ENCODE measurements at regions not wholly inside any gene's neighbourhood (a gene's known extent, or its start where the extent isn't known, plus 50 kb on each side); places are given as distances from the start of the nearest gene placed in this dataset.
A peak's percentile ranks its signal among the peaks of the same experiment; 100 is the strongest.
"Not testable (repeated sequence)": the region's sequence is repeated elsewhere in the genome, so short reads cannot be mapped to it uniquely, and the experiment has no call there.

DNA sequence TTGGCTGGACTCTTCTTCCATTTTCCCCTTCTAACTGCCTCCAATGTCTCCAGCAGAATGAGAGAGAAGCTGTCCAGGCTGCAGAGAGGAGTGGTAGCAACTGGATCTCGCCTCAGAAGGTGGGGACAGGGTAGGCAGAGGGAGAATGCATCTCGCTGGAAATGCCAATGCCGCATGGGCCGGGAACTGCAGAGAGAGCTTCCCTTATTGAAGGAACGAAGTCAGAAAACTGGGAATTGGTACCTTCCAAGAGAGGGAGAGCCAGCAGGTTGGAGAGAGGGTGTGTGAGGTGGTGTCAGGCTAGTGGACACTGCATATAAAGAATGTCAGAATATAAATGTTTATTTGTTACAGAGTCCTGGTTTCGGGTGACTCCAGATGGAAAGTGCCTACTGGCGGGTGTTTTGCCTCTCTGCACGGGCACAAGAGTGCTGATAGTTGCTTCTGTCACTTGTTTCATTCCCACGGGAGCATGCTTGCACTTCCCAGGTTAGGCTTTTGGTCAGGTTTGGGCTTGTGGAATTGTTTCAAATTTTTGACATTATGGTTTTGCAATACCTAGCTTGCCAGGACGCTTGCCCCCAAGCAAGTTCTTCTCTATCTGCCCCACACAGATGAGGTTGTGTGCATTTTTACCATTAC is 156.8 kb upstream of the STS start:
- no peak for FAIRE-seq
- H3K27me3 ChIP-seq (ENCODE audit: control insufficient read depth in 3 of 3, insufficient read depth in 3 of 3, low read length in 3 of 3), result no peaks in the 10 kb centered on the region
- peaks cover 0 to 26% (median 2%) of the 10 kb centered on the region in 3 donors for H3K4me1 ChIP-seq (ENCODE audit: control insufficient read depth in 3 of 3, insufficient read depth in 2 of 3, low read depth in 1 of 3, low read length in 2 of 3)
- H3K9me3 ChIP-seq (ENCODE audit: control insufficient read depth in 2 of 2, insufficient read depth in 1 of 2, low read depth in 1 of 2, low read length in 1 of 2), result peaks cover 0 to 7% of the 10 kb centered on the region in 2 donors
- no peak for DNase-seq
- 88 to 94% (median 91%) methylated on average over 9 to 10 of the region's 10 CpGs for WGBS, 3 donors
- H3K4me3 ChIP-seq (ENCODE audit: low read depth in 1 of 3, low read length in 3 of 3), result no peak overlapping the region
- H3K36me3 ChIP-seq (ENCODE audit: control insufficient read depth in 3 of 3, insufficient read depth in 2 of 3, low read depth in 1 of 3, low read length in 3 of 3), result no peaks in the 10 kb centered on the region
- no peak overlapping the region for H3K27ac ChIP-seq (ENCODE audit: low read depth in 1 of 3, low read length in 2 of 3)

DNA sequence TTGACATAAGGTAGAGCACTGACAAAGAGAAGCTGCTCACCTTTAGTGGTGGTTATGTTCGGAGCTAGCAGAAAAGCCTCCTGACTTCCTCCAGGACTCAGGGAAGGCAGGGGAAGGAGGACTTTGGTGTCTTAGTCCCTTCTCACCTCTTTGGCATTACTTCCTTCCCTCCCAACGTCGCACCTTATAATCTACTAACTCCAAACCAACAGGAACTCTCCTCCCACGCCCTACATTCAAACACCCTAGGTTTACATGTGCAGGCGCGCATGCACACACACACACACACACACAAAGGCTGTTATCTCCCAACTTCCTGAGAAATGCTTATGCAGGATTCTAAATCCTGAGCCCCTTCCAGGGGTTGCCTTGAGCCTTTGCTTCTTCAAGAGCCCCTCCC is 157.7 kb upstream of the STS start:
- no peaks in the 10 kb centered on the region for H3K36me3 ChIP-seq (ENCODE audit: control insufficient read depth in 3 of 3, insufficient read depth in 2 of 3, low read depth in 1 of 3, low read length in 3 of 3)
- no peaks in the 10 kb centered on the region for H3K27me3 ChIP-seq (ENCODE audit: control insufficient read depth in 3 of 3, insufficient read depth in 3 of 3, low read length in 3 of 3)
- no peak for FAIRE-seq
- H3K4me1 ChIP-seq (ENCODE audit: control insufficient read depth in 3 of 3, insufficient read depth in 2 of 3, low read depth in 1 of 3, low read length in 2 of 3), result peaks cover 0 to 26% (median 2%) of the 10 kb centered on the region in 3 donors
- H3K27ac ChIP-seq (ENCODE audit: low read depth in 1 of 3, low read length in 2 of 3), result no peak overlapping the region
- H3K9me3 ChIP-seq (ENCODE audit: control insufficient read depth in 2 of 2, insufficient read depth in 1 of 2, low read depth in 1 of 2, low read length in 1 of 2), result peaks cover 0 to 3% of the 10 kb centered on the region in 2 donors
- no peak overlapping the region for H3K4me3 ChIP-seq (ENCODE audit: low read depth in 1 of 3, low read length in 3 of 3)
- WGBS, 3 donors, result 56 to 78% (median 74%) methylated on average over 6 of the region's 6 CpGs
- no peak for DNase-seq

DNA sequence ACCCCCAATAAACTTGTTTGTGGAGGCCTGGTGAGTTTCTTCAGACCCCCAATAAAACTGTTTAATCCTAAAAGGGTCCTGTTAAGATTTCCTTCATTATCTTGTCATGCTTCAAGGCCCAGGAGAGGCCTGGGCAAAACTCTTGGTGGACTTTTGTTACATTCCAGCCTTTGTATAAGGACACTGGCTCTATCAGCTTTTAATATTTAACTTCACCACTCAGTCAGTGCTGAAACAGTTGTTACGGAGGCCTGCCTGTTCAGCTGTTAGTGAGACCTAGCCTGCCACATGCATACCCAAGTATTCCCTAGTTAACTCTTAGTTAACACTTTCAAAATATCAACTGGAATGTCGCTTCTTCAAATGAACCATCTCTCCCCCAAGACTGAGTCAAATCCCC is 158.8 kb upstream of the STS start:
- H3K4me3 ChIP-seq (ENCODE audit: low read depth in 1 of 3, low read length in 3 of 3); H3K27me3 ChIP-seq (ENCODE audit: control insufficient read depth in 3 of 3, insufficient read depth in 3 of 3, low read length in 3 of 3); H3K27ac ChIP-seq (ENCODE audit: low read depth in 1 of 3, low read length in 2 of 3); H3K9me3 ChIP-seq (ENCODE audit: control insufficient read depth in 2 of 2, insufficient read depth in 1 of 2, low read depth in 1 of 2, low read length in 1 of 2); H3K36me3 ChIP-seq (ENCODE audit: control insufficient read depth in 3 of 3, insufficient read depth in 2 of 3, low read depth in 1 of 3, low read length in 3 of 3): not testable (repeated sequence)
- peak; percentile 24 to 35 for DNase-seq
- peaks cover 0 to 26% (median 2%) of the 10 kb centered on the region in 3 donors for H3K4me1 ChIP-seq (ENCODE audit: control insufficient read depth in 3 of 3, insufficient read depth in 2 of 3, low read depth in 1 of 3, low read length in 2 of 3)
- 13 to 64% (median 44%) methylated on average over 2 of the region's 2 CpGs for WGBS, 3 donors
- peak; percentile 97 for FAIRE-seq

DNA sequence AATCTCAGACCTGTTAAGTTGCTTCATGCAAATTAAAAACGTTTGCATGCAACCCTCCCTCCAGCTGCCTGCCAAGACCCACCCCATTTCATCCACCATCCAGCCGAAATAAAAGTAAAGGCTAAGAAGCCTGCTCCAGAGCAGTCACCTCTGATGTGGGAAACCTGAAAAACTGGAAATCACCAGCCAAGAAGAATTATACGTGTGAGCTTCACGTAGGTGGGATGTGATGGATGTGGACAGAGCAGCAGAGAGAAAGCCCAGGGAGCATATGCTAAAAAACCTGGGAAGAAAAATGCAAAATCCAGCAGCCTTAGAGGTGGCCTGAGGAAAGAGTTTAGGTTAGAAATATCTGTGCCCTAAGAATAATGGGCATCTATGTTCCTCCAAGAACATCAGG is 160.6 kb upstream of the STS start:
- Histone ChIP-seq H3K4me1 (ENCODE audit: control insufficient read depth in 3 of 3, insufficient read depth in 2 of 3, low read depth in 1 of 3, low read length in 2 of 3) (peaks cover 0 to 26% (median 2%) of the 10 kb centered on the region in 3 donors), H3K9me3 (ENCODE audit: control insufficient read depth in 2 of 2, insufficient read depth in 1 of 2, low read depth in 1 of 2, low read length in 1 of 2) (no peaks in the 10 kb centered on the region), H3K4me3 (ENCODE audit: low read depth in 1 of 3, low read length in 3 of 3) (no peak overlapping the region), H3K36me3 (ENCODE audit: control insufficient read depth in 3 of 3, insufficient read depth in 2 of 3, low read depth in 1 of 3, low read length in 3 of 3) (no peaks in the 10 kb centered on the region), H3K27ac (ENCODE audit: low read depth in 1 of 3, low read length in 2 of 3) (no peak overlapping the region), H3K27me3 (ENCODE audit: control insufficient read depth in 3 of 3, insufficient read depth in 3 of 3, low read length in 3 of 3) (no peaks in the 10 kb centered on the region)
- 21 to 64% (median 38%) methylated on average over 4 of the region's 4 CpGs for WGBS, 3 donors
- no peak for FAIRE-seq
- no peak for DNase-seq

DNA sequence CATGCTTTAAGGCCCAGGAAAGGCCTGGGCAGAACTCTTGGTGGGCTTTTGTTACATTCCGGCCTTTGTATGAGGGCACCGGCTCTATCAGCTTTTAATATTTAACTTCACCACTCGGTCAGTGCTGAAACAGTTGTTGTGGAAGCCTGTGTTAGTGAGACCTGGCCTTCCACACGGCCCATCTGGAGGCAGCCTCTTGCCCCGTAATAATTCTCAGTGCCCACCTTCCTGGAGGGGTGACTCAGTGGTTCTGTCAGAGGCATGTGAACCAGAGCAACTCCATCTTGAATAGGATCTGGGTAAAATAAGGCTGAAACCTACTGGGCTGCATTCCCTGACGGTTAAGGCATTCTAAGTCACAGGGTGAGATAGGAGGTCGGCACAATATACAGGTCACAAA is 162.0 kb upstream of the STS start:
- Histone ChIP-seq H3K27me3 (ENCODE audit: control insufficient read depth in 3 of 3, insufficient read depth in 3 of 3, low read length in 3 of 3) (no peaks in the 10 kb centered on the region), H3K36me3 (ENCODE audit: control insufficient read depth in 3 of 3, insufficient read depth in 2 of 3, low read depth in 1 of 3, low read length in 3 of 3) (no peaks in the 10 kb centered on the region), H3K4me1 (ENCODE audit: control insufficient read depth in 3 of 3, insufficient read depth in 2 of 3, low read depth in 1 of 3, low read length in 2 of 3) (peaks cover 0 to 23% (median 2%) of the 10 kb centered on the region in 3 donors), H3K9me3 (ENCODE audit: control insufficient read depth in 2 of 2, insufficient read depth in 1 of 2, low read depth in 1 of 2, low read length in 1 of 2) (no peaks in the 10 kb centered on the region), H3K27ac (ENCODE audit: low read depth in 1 of 3, low read length in 2 of 3) (no peak overlapping the region), H3K4me3 (ENCODE audit: low read depth in 1 of 3, low read length in 3 of 3) (no peak overlapping the region)
- no peak for FAIRE-seq
- WGBS, 3 donors, result 23 to 73% (median 53%) methylated on average over 7 of the region's 7 CpGs
- DNase-seq, result peak in 1 of 2 donors; percentile 4

DNA sequence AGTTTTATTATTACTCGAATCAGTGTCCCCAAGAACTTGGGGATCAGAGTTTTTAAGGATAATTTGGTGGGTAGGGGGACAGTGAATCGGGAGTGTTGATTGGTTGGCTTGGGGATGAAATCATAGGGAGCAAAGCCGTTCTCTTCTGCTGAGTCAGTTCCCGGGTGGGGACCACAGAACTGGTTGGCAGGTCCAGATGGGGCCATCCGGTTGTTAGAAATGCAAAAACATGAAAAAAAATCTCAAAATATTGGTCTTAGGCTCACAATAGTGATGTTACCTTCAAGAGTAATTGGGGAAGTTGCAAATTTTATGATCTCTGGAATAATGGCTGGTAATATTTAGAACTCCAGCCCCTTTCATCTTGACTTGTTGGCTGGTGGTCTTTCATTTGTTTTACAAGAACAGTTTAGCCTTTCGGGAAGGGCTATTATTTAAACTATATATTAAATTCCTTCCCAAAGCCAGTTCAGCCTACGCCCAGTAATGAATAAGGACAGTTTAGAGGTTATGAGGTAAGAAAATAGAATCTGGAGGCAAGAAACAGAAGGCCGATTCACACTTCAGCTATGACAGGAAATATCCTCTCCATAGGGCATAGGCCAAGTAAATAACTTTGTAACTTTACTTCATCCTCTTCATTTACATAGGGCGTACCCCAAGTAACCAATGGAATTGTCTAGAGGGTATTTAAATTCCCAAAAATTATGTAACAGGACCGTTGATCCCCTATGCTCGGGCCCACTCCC is 164.1 kb upstream of the STS start:
- no peaks in the 10 kb centered on the region for H3K36me3 ChIP-seq (ENCODE audit: control insufficient read depth in 3 of 3, insufficient read depth in 2 of 3, low read depth in 1 of 3, low read length in 3 of 3)
- H3K9me3 ChIP-seq (ENCODE audit: control insufficient read depth in 2 of 2, insufficient read depth in 1 of 2, low read depth in 1 of 2, low read length in 1 of 2), result no peaks in the 10 kb centered on the region
- no peaks in the 10 kb centered on the region for H3K27me3 ChIP-seq (ENCODE audit: control insufficient read depth in 3 of 3, insufficient read depth in 3 of 3, low read length in 3 of 3)
- 82 to 87% (median 83%) methylated on average over 11 of the region's 11 CpGs for WGBS, 3 donors
- H3K4me1 ChIP-seq (ENCODE audit: control insufficient read depth in 3 of 3, insufficient read depth in 2 of 3, low read depth in 1 of 3, low read length in 2 of 3), result peaks cover 0 to 9% (median 2%) of the 10 kb centered on the region in 3 donors
- no peak overlapping the region for H3K4me3 ChIP-seq (ENCODE audit: low read depth in 1 of 3, low read length in 3 of 3)
- DNase-seq (no peak), FAIRE-seq (no peak)
- no peak overlapping the region for H3K27ac ChIP-seq (ENCODE audit: low read depth in 1 of 3, low read length in 2 of 3)

DNA sequence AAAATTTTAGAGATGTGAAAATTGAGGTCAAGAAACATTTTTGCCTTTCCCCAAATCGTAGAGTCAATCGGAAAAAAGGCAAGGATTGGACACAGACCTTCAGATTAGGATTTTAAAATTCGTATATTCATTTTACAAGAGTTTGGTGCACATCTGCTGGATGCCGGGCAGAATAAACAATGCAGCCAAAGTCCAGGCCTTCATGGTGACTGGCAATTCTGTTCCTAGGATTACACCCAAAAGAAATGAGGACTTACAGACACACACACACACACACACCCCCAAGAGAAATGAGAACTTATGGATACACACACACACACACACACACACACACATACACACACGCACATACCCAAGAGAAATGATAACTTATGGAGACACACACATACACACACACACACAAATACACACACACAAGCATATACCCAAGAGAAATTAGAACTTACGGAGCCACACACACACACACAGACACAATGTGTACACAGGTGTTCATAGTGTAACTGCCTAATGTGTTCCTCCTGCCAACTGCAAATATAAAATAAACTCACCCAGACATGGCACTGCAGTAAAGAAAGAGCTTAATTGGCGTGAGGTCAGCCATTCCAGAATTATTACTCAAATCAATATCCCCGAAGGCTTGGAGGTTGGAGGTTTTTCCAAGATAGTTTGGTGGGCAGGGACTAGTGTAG is 165.7 kb upstream of the STS start:
- 49 to 78% (median 64%) methylated on average over 7 to 8 of the region's 8 CpGs for WGBS, 3 donors
- FAIRE-seq (no peak), DNase-seq (no peak)
- Histone ChIP-seq H3K27me3 (ENCODE audit: control insufficient read depth in 3 of 3, insufficient read depth in 3 of 3, low read length in 3 of 3) (no peaks in the 10 kb centered on the region), H3K27ac (ENCODE audit: low read depth in 1 of 3, low read length in 2 of 3) (no peak overlapping the region), H3K4me3 (ENCODE audit: low read depth in 1 of 3, low read length in 3 of 3) (no peak overlapping the region), H3K4me1 (ENCODE audit: control insufficient read depth in 3 of 3, insufficient read depth in 2 of 3, low read depth in 1 of 3, low read length in 2 of 3) (peaks cover 0 to 3% (median 0%) of the 10 kb centered on the region in 3 donors), H3K36me3 (ENCODE audit: control insufficient read depth in 3 of 3, insufficient read depth in 2 of 3, low read depth in 1 of 3, low read length in 3 of 3) (no peaks in the 10 kb centered on the region), H3K9me3 (ENCODE audit: control insufficient read depth in 2 of 2, insufficient read depth in 1 of 2, low read depth in 1 of 2, low read length in 1 of 2) (no peaks in the 10 kb centered on the region)

DNA sequence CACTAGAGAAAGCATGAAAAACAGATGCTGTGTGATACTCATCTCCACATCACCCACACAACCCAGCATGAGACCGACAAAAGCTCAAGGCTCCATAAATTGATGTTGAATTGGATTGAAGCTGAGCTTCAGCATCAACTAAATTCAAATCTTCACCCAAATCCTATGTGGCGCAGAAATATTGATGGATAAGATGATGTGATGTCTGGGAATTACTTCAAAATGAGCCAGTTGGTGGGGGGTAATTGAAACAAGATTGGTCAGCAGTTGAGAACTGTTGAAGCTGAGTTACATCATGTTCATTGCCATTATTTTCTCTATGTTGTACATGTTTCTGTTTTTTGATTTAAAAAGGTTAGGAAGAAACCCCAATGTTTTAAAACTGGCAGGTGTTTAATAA is 166.5 kb upstream of the STS start:
- Histone ChIP-seq H3K9me3 (ENCODE audit: control insufficient read depth in 2 of 2, insufficient read depth in 1 of 2, low read depth in 1 of 2, low read length in 1 of 2) (no peaks in the 10 kb centered on the region), H3K4me3 (ENCODE audit: low read depth in 1 of 3, low read length in 3 of 3) (no peak overlapping the region), H3K4me1 (ENCODE audit: control insufficient read depth in 3 of 3, insufficient read depth in 2 of 3, low read depth in 1 of 3, low read length in 2 of 3) (no peaks in the 10 kb centered on the region), H3K27ac (ENCODE audit: low read depth in 1 of 3, low read length in 2 of 3) (no peak overlapping the region), H3K36me3 (ENCODE audit: control insufficient read depth in 3 of 3, insufficient read depth in 2 of 3, low read depth in 1 of 3, low read length in 3 of 3) (no peaks in the 10 kb centered on the region), H3K27me3 (ENCODE audit: control insufficient read depth in 3 of 3, insufficient read depth in 3 of 3, low read length in 3 of 3) (no peaks in the 10 kb centered on the region)
- WGBS, 3 donors, result 90 to 95% (median 93%) methylated on average over 2 of the region's 2 CpGs
- DNase-seq, result no peak
- no peak for FAIRE-seq

All from small intestine (tissue), 7 donors.